Fibroblast of mammary gland (primary cell): ENCODE measurements at regions not wholly inside any gene's neighbourhood (a gene's known extent, or its start where the extent isn't known, plus 50 kb on each side); places are given as distances from the start of the nearest gene placed in this dataset.
A peak's percentile ranks its signal among the peaks of the same experiment; 100 is the strongest.

Experiments used
- DNase-seq: peaks from one replicate; pipeline ENCODE4 v3.0.0-alpha.2; 2010; ENCODE audit warnings: low read depth
- H3K4me3 ChIP-seq: 2 replicates; pipeline ENCODE4 v1.5.1; 2011; ENCODE audit warnings: low read depth, mild to moderate bottlenecking, low read length, moderate library complexity; ENCODE audit not compliant: control insufficient read depth
- CTCF ChIP-seq: conservative IDR thresholded peaks from 2 replicates; pipeline ENCODE4 v1.5.1; 2011; ENCODE audit warnings: low read depth, low read length, inconsistent platforms; ENCODE audit not compliant: control insufficient read depth, insufficient read depth

GRCh38 chr20:6265204-6265904, 142.5 kb upstream of the FERMT1 start:
- no peak overlapping the region for H3K4me3 ChIP-seq
- TF ChIP-seq CTCF = peak; percentile 39
- DNase-seq = peak; percentile 60

- no peak for DNase-seq
- TF ChIP-seq CTCF = no peak
- no peak overlapping the region for H3K4me3 ChIP-seq
These were observed 130.6 kb upstream of the FERMT1 start for GRCh38 chr20:6253396-6253795.

GRCh38 chr20:6245436-6245835, 122.6 kb upstream of the FERMT1 start:
- no peak for DNase-seq

GRCh38 chr20:6241591-6241990, 118.8 kb upstream of the FERMT1 start:
- no peak for DNase-seq
- H3K4me3 ChIP-seq = no peak overlapping the region
- TF ChIP-seq CTCF = no peak

More at GRCh38 chr20:6245436-6245835, 122.6 kb upstream of the FERMT1 start:
- no peak overlapping the region for H3K4me3 ChIP-seq
- TF ChIP-seq CTCF = no peak

GRCh38 chr20:6240059-6240458, 117.2 kb upstream of the FERMT1 start:
- H3K4me3 ChIP-seq = no peak overlapping the region
- DNase-seq = no peak
- no peak for TF ChIP-seq CTCF

GRCh38 chr20:6238421-6238820, 115.6 kb upstream of the FERMT1 start:
- no peak for DNase-seq
- H3K4me3 ChIP-seq = no peak overlapping the region

More at GRCh38 chr20:6238421-6238820, 115.6 kb upstream of the FERMT1 start:
- TF ChIP-seq CTCF = no peak
